CD4-positive, CD25-positive, alpha-beta regulatory T cell (primary cell): ENCODE measurements at regions not wholly inside any gene's neighbourhood (a gene's known extent, or its start where the extent isn't known, plus 50 kb on each side); places are given as distances from the start of the nearest gene placed in this dataset.
"Not testable (repeated sequence)": the region's sequence is repeated elsewhere in the genome, so short reads cannot be mapped to it uniquely, and the experiment has no call there.

Experiments
- ATAC-seq, 2 donors: fragments of 150-1000 bp; cut with Tn5 transposase; one replicate each; pipeline ENCODE4 v1.10.0; 2021; ENCODE audit warnings: low read depth in 2 of 2, moderate number of reproducible peaks in 2 of 2, moderate library complexity in 1 of 2
- DNase-seq, 3 donors: peaks; one replicate each; pipeline versions ENCODE4 v3.0.0 to v3.0.0-alpha.2; 2012 to 2022; ENCODE audit warnings: mixed read lengths in 1 of 3
- H3K27ac ChIP-seq: one replicate; pipeline ENCODE4 v1.7.0; 2013; ENCODE audit warnings: mild to moderate bottlenecking, low read length; ENCODE audit not compliant: insufficient read depth, poor library complexity, severe bottlenecking
- H3K27me3 ChIP-seq: one replicate; pipeline ENCODE4 v1.7.0; 2013; ENCODE audit warnings: low read length; ENCODE audit not compliant: control insufficient read depth, insufficient read depth
- H3K36me3 ChIP-seq: one replicate; pipeline ENCODE4 v1.7.0; 2013; ENCODE audit warnings: mild to moderate bottlenecking, low read length, moderate library complexity; ENCODE audit not compliant: control insufficient read depth, insufficient read depth
- H3K4me1 ChIP-seq: 2 replicates; pipeline ENCODE4 v1.7.0; 2013; ENCODE audit warnings: mild to moderate bottlenecking, low read length; ENCODE audit not compliant: insufficient read depth, control insufficient read depth, poor library complexity, severe bottlenecking
- H3K4me3 ChIP-seq: one replicate; pipeline ENCODE4 v1.7.0; 2013; ENCODE audit warnings: low read depth, mild to moderate bottlenecking, low read length, moderate library complexity
- H3K9me3 ChIP-seq, 2 experiments: 1 replicate in 1 of 2; 2 replicates in 1 of 2; pipeline ENCODE4 v1.7.0; 2013; ENCODE audit warnings: low read length in 2 of 2, mild to moderate bottlenecking in 1 of 2, moderate library complexity in 1 of 2; ENCODE audit not compliant: control insufficient read depth in 2 of 2
- H3K27ac Mint-ChIP-seq, 3 donors: one replicate each; pipeline ENCODE4 v1.8.0; 2020 to 2022; ENCODE audit warnings: mild to moderate bottlenecking in 3 of 3, mixed read lengths in 3 of 3, moderate library complexity in 2 of 3
- H3K27me3 Mint-ChIP-seq: one replicate; pipeline ENCODE4 v1.8.0; 2022; ENCODE audit warnings: mild to moderate bottlenecking, mixed read lengths
- H3K36me3 Mint-ChIP-seq: one replicate; pipeline ENCODE4 v1.8.0; 2020; ENCODE audit warnings: mixed read lengths
- H3K4me1 Mint-ChIP-seq, 4 donors: one replicate each; pipeline ENCODE4 v1.8.0; 2020 to 2022; ENCODE audit warnings: mixed read lengths in 4 of 4, mild to moderate bottlenecking in 1 of 4
- H3K4me3 Mint-ChIP-seq, 4 donors: one replicate each; pipeline ENCODE4 v1.8.0; 2020 to 2022; ENCODE audit warnings: mild to moderate bottlenecking in 4 of 4, mixed read lengths in 4 of 4, moderate library complexity in 3 of 4
- H3K9me3 Mint-ChIP-seq, 7 donors: one replicate each; pipeline ENCODE4 v1.8.0; 2020 to 2022; ENCODE audit warnings: mixed read lengths in 7 of 7, mild to moderate bottlenecking in 3 of 7, moderate library complexity in 2 of 7

- Histone ChIP-seq H3K9me3 (no peaks in the 10 kb centered on the region), H3K36me3 (no peaks in the 10 kb centered on the region), H3K4me3 (no peak overlapping the region), H3K27me3 (peaks cover 3% of the 10 kb centered on the region), H3K4me1 (no peaks in the 10 kb centered on the region), H3K27ac (no peak overlapping the region)
- Mint-ChIP-seq H3K36me3 (no peaks in the 10 kb centered on the region), H3K27me3 (peaks cover 8% of the 10 kb centered on the region), H3K4me3 (no peak overlapping the region), H3K9me3 (no peaks in the 10 kb centered on the region), H3K4me1 (no peaks in the 10 kb centered on the region), H3K27ac (no peak overlapping the region)
- ATAC-seq, result no peak
- DNase-seq, result no peak
These were observed 88.2 kb upstream of the OR9Q1 start for GRCh38 chr11:57935402-57936049.

- Histone ChIP-seq H3K9me3 (no peaks in the 10 kb centered on the region), H3K27me3 (peaks cover 3% of the 10 kb centered on the region), H3K4me3 (no peak overlapping the region), H3K27ac (no peak overlapping the region), H3K4me1 (no peaks in the 10 kb centered on the region), H3K36me3 (no peaks in the 10 kb centered on the region)
- Mint-ChIP-seq H3K36me3 (no peaks in the 10 kb centered on the region), H3K27ac (no peak overlapping the region), H3K9me3 (no peaks in the 10 kb centered on the region), H3K27me3 (peaks cover 8% of the 10 kb centered on the region), H3K4me1 (no peaks in the 10 kb centered on the region), H3K4me3 (no peak overlapping the region)
- no peak for DNase-seq
- no peak for ATAC-seq
These were observed 87.6 kb upstream of the OR9Q1 start for GRCh38 chr11:57936050-57936418.

DNA sequence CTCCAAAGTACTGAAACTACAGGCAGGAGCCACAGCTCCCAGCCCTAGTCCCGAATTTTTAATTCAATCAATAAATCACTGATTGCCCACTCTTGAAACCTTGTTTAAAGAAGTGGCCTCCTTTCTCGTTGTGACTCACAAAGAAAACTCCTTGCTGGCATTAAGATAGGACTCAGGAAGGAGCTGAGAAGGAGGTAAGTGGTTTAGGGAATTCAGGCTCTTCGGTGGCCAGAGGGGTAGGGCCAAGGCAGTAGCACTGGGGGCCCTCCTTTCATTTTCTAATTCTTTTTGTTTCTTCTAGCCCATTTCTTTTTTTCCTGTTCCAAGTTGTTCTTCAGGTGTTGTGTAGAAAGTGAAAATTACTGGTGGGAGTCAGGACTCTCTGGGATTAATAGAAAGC, 86.2 kb upstream of the OR9Q1 start:
- DNase-seq, result no peak
- no peak overlapping the region for H3K4me3 Mint-ChIP-seq
- no peaks in the 10 kb centered on the region for H3K36me3 Mint-ChIP-seq
- Histone ChIP-seq H3K27ac (no peak overlapping the region), H3K9me3 (no peaks in the 10 kb centered on the region), H3K36me3 (no peaks in the 10 kb centered on the region), H3K27me3 (peaks cover 3% of the 10 kb centered on the region), H3K4me3 (no peak overlapping the region), H3K4me1 (no peaks in the 10 kb centered on the region)
- no peaks in the 10 kb centered on the region for H3K9me3 Mint-ChIP-seq
- H3K27me3 Mint-ChIP-seq, result peaks cover 8% of the 10 kb centered on the region
- ATAC-seq, result no peak
- no peaks in the 10 kb centered on the region for H3K4me1 Mint-ChIP-seq
- no peak overlapping the region for H3K27ac Mint-ChIP-seq

- Histone ChIP-seq H3K4me3 (no peak overlapping the region), H3K27me3 (peaks cover 3% of the 10 kb centered on the region), H3K27ac (no peak overlapping the region), H3K9me3 (no peaks in the 10 kb centered on the region), H3K4me1 (no peaks in the 10 kb centered on the region), H3K36me3 (no peaks in the 10 kb centered on the region)
- Mint-ChIP-seq H3K27me3 (peaks cover 8% of the 10 kb centered on the region), H3K4me1 (no peaks in the 10 kb centered on the region), H3K36me3 (no peaks in the 10 kb centered on the region), H3K9me3 (no peaks in the 10 kb centered on the region), H3K27ac (no peak overlapping the region), H3K4me3 (no peak overlapping the region)
- no peak for DNase-seq
- no peak for ATAC-seq
These were observed 85.3 kb upstream of the OR9Q1 start for GRCh38 chr11:57938351-57938750.

GRCh38 chr11:57940044-57940756, 83.5 kb upstream of the OR9Q1 start:
- H3K9me3 ChIP-seq, result no peaks in the 10 kb centered on the region
- H3K4me1 ChIP-seq, result no peaks in the 10 kb centered on the region
- ATAC-seq (no peak), DNase-seq (no peak)
- H3K9me3 Mint-ChIP-seq, result no peaks in the 10 kb centered on the region
- no peaks in the 10 kb centered on the region for H3K36me3 Mint-ChIP-seq
- H3K4me3 Mint-ChIP-seq, result no peak overlapping the region
- H3K4me1 Mint-ChIP-seq, result no peaks in the 10 kb centered on the region
- peaks cover 4% of the 10 kb centered on the region for H3K27me3 Mint-ChIP-seq
- H3K27ac ChIP-seq, result no peak overlapping the region
- H3K27ac Mint-ChIP-seq, result no peak overlapping the region
- peaks cover 3% of the 10 kb centered on the region for H3K27me3 ChIP-seq
- no peak overlapping the region for H3K4me3 ChIP-seq
- H3K36me3 ChIP-seq, result no peaks in the 10 kb centered on the region

- no peak overlapping the region for H3K4me3 ChIP-seq
- Mint-ChIP-seq H3K27me3 (no peaks in the 10 kb centered on the region), H3K9me3 (no peaks in the 10 kb centered on the region), H3K4me1 (no peaks in the 10 kb centered on the region), H3K27ac (no peak overlapping the region), H3K4me3 (no peak overlapping the region), H3K36me3 (no peaks in the 10 kb centered on the region)
- no peaks in the 10 kb centered on the region for H3K36me3 ChIP-seq
- ATAC-seq (no peak), DNase-seq (no peak)
- H3K27ac ChIP-seq, result no peak overlapping the region
- H3K9me3 ChIP-seq, result no peaks in the 10 kb centered on the region
- H3K27me3 ChIP-seq, result no peaks in the 10 kb centered on the region
- H3K4me1 ChIP-seq, result no peaks in the 10 kb centered on the region
These were observed 81.8 kb upstream of the OR9Q1 start for GRCh38 chr11:57941875-57942274.

- H3K27me3 ChIP-seq, result no peaks in the 10 kb centered on the region
- no peaks in the 10 kb centered on the region for H3K9me3 ChIP-seq
- Mint-ChIP-seq H3K9me3 (peaks cover 0 to 2% (median 0%) of the 10 kb centered on the region in 7 donors), H3K4me3 (no peak overlapping the region), H3K27ac (no peak overlapping the region), H3K27me3 (no peaks in the 10 kb centered on the region), H3K36me3 (no peaks in the 10 kb centered on the region), H3K4me1 (no peaks in the 10 kb centered on the region)
- no peaks in the 10 kb centered on the region for H3K4me1 ChIP-seq
- no peak overlapping the region for H3K4me3 ChIP-seq
- DNase-seq, result no peak
- no peak for ATAC-seq
- H3K36me3 ChIP-seq, result no peaks in the 10 kb centered on the region
- no peak overlapping the region for H3K27ac ChIP-seq
These were observed 80.9 kb upstream of the OR9Q1 start for GRCh38 chr11:57942808-57943207.

- not testable (repeated sequence) for H3K36me3 Mint-ChIP-seq, H3K36me3 ChIP-seq, H3K4me1 ChIP-seq, H3K4me1 Mint-ChIP-seq, H3K27me3 Mint-ChIP-seq, DNase-seq, H3K4me3 ChIP-seq, ATAC-seq, H3K27ac Mint-ChIP-seq, H3K9me3 ChIP-seq, H3K27ac ChIP-seq, H3K4me3 Mint-ChIP-seq, H3K27me3 ChIP-seq, H3K9me3 Mint-ChIP-seq
These were observed 79.9 kb upstream of the OR9Q1 start for GRCh38 chr11:57943766-57944165.
